ENCODE measurements at regions not wholly inside any gene's neighbourhood (a gene's known extent, or its start where the extent isn't known, plus 50 kb on each side); places are given as distances from the start of the nearest gene placed in this dataset.

- Mint-ChIP-seq H3K4me3 (ENCODE audit: unreplicated experiment) (no peak overlapping the region), H3K27ac (ENCODE audit: unreplicated experiment) (no peak overlapping the region), H3K36me3 (ENCODE audit: low read depth, unreplicated experiment) (peaks cover under 1% of the 10 kb centered on the region), H3K27me3 (ENCODE audit: unreplicated experiment) (no peaks in the 10 kb centered on the region), H3K4me1 (ENCODE audit: unreplicated experiment) (no peaks in the 10 kb centered on the region), H3K9me3 (ENCODE audit: unreplicated experiment) (no peaks in the 10 kb centered on the region)
- DNase-seq (ENCODE audit: low spot score): no peak
- no peak for TF ChIP-seq CTCF (IDR thresholded peaks at IDR 0.05; ENCODE audit: unreplicated experiment)
These were observed 800.1 kb upstream of the ZWINT start for GRCh38 chr10:57161157-57161556.

GRCh38 chr10:57145548-57145947 is 784.5 kb upstream of the ZWINT start:
- DNase-seq (ENCODE audit: low spot score): no peak
- no peaks in the 10 kb centered on the region for H3K36me3 Mint-ChIP-seq (ENCODE audit: low read depth, unreplicated experiment)
- no peaks in the 10 kb centered on the region for H3K27me3 Mint-ChIP-seq (ENCODE audit: unreplicated experiment)
- peaks cover 5% of the 10 kb centered on the region for H3K9me3 Mint-ChIP-seq (ENCODE audit: unreplicated experiment)
- H3K27ac Mint-ChIP-seq (ENCODE audit: unreplicated experiment): no peak overlapping the region
- no peak for TF ChIP-seq CTCF (IDR thresholded peaks at IDR 0.05; ENCODE audit: unreplicated experiment)
- no peaks in the 10 kb centered on the region for H3K4me1 Mint-ChIP-seq (ENCODE audit: unreplicated experiment)
- H3K4me3 Mint-ChIP-seq (ENCODE audit: unreplicated experiment): no peak overlapping the region

GRCh38 chr10:57142925-57143576 is 782.0 kb upstream of the ZWINT start:
- Mint-ChIP-seq H3K4me1 (ENCODE audit: unreplicated experiment) (no peaks in the 10 kb centered on the region), H3K36me3 (ENCODE audit: low read depth, unreplicated experiment) (no peaks in the 10 kb centered on the region), H3K4me3 (ENCODE audit: unreplicated experiment) (no peak overlapping the region), H3K27me3 (ENCODE audit: unreplicated experiment) (no peaks in the 10 kb centered on the region), H3K9me3 (ENCODE audit: unreplicated experiment) (peaks cover 7% of the 10 kb centered on the region), H3K27ac (ENCODE audit: unreplicated experiment) (no peak overlapping the region)
- no peak for TF ChIP-seq CTCF (IDR thresholded peaks at IDR 0.05; ENCODE audit: unreplicated experiment)
- no peak for DNase-seq (ENCODE audit: low spot score)

- no peak for DNase-seq (ENCODE audit: low spot score)
- Mint-ChIP-seq H3K27ac (ENCODE audit: unreplicated experiment) (no peak overlapping the region), H3K27me3 (ENCODE audit: unreplicated experiment) (no peaks in the 10 kb centered on the region), H3K4me1 (ENCODE audit: unreplicated experiment) (no peaks in the 10 kb centered on the region), H3K36me3 (ENCODE audit: low read depth, unreplicated experiment) (no peaks in the 10 kb centered on the region), H3K4me3 (ENCODE audit: unreplicated experiment) (no peak overlapping the region), H3K9me3 (ENCODE audit: unreplicated experiment) (peaks cover 7% of the 10 kb centered on the region)
- TF ChIP-seq CTCF (IDR thresholded peaks at IDR 0.05; ENCODE audit: unreplicated experiment): no peak
These were observed 780.6 kb upstream of the ZWINT start for GRCh38 chr10:57141708-57142107.

- Mint-ChIP-seq H3K36me3 (ENCODE audit: low read depth, unreplicated experiment) (peaks cover 5% of the 10 kb centered on the region), H3K27ac (ENCODE audit: unreplicated experiment) (no peak overlapping the region), H3K4me1 (ENCODE audit: unreplicated experiment) (no peaks in the 10 kb centered on the region), H3K4me3 (ENCODE audit: unreplicated experiment) (no peak overlapping the region), H3K27me3 (ENCODE audit: unreplicated experiment) (peaks cover 1% of the 10 kb centered on the region), H3K9me3 (ENCODE audit: unreplicated experiment) (no peaks in the 10 kb centered on the region)
- no peak for TF ChIP-seq CTCF (IDR thresholded peaks at IDR 0.05; ENCODE audit: unreplicated experiment)
- no peak for DNase-seq (ENCODE audit: low spot score)
These were observed 758.6 kb upstream of the ZWINT start for GRCh38 chr10:57119684-57120083.

Measured in endothelial cell (in vitro differentiated cells).